COLO668 (cell line): ENCODE measurements at regions not wholly inside any gene's neighbourhood (a gene's known extent, or its start where the extent isn't known, plus 50 kb on each side); places are given as distances from the start of the nearest gene placed in this dataset.
"Not testable (repeated sequence)": the region's sequence is repeated elsewhere in the genome, so short reads cannot be mapped to it uniquely, and the experiment has no call there.

Experiments used
- DNase-seq: peaks from one replicate; lab custom pipeline; 2025; ENCODE audit not compliant: unreplicated experiment; lab: John Stamatoyannopoulos, UW

DNA sequence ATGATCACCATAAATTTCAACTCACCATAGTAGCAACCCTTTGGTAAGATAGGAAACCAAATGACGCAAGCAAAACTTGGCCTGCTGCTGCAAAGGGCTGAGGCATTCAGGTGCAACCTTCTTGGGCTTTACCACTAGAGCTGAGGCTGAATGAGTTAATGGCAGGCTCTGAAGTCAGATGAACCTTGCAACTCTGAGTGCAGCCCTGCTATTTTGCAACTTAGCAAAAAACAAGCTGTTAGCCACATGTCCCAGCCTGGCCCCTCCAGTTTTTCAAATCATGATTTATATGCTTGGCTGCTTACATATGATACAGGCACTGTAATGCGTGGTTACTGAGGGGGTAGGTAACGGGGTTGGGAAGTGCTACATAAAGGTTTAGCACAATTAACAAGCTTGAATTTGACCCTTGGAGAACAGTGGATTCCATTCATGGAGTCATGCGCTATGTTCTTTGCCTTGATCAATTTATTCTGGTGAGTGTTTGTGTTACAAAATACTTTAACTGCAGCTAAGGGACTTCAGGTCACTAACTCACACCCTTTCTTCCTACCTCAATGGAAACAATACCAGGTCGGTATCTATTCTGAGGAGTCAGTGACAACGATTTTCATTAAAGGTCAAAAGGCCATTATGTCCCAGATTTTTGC, 80.5 kb upstream of the PPARGC1A start:
- no peak for DNase-seq

DNA sequence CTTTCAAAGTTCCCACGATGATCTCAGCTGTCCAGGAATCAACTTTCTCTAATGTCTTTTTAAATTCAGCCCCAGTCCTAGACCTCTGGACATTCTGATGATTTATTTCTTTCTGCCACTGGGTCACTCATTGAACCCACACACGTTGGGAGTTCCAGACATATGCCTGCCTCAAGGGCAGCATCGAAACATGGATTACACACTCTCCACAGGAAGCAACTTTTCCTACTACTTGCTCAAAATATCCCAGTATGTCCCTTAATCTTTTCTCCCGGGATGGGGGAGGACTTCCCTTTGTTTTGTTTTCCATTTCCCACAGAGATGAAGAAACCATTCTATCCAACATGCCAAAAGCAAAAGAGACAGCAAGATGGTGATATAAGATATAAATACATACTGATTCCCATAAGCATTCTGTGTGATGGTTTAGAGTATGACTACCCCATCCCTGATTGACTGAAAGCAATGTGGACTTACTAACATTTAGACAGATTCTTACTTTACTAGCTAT, 79.8 kb upstream of the PPARGC1A start:
- no peak for DNase-seq

DNA sequence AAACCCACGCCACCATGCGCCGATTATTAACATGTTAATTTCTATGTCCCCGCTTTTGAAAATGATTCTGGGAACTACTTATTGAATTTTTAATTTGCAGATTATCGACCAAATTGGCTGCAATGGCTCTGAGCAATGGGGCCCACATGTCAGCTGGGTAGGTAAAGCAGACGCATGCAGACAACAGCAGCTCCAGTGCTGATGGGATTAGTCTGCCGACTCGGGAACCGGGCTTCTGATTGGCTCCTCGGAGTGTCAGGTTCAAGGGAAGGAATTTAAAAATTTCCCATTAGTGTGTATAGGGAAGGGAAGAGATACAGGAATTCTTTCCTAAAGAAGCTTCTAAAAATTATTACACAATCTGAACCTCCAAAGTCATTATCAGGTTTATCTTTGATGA, 77.4 kb upstream of the PPARGC1A start:
- no peak for DNase-seq

DNA sequence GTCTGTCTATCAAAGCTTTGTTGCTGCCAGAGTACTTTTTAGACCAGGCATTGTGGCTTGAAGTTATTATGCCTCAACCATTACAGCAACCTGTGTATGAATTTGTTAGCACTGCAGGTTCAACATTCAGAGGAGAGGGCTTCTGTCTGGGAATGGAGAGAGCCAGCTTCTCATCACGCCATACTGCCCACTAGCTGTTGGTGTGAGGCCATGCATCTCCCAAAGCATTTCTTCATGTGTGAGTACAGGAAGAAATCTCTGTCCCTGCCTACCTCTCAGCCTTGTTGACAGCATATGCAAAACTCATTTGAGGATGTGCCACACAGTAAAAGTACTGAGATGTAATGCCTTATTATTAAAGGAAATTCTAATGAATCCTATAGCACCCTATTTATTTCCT, 76.9 kb upstream of the PPARGC1A start:
- no peak for DNase-seq

DNA sequence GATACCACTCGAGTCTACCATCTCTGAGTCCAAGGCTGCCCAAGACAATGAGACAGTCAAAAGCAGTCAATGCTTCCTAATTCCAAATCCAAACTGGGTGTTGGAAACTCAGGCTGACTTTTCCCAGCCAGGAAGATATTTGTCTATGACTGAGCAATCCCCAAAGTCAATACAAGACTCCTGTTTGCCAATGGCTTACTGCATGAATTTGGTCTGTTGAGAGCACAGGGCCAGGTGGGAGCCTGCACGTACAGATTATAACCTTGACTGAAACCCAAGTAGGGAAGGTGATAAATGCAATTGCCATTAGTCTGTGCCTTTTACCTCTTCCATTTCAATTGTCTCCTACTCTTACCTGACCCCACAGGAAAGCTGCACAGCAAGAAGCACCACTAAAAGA, 72.6 kb upstream of the PPARGC1A start:
- DNase-seq: peak; percentile 27

DNA sequence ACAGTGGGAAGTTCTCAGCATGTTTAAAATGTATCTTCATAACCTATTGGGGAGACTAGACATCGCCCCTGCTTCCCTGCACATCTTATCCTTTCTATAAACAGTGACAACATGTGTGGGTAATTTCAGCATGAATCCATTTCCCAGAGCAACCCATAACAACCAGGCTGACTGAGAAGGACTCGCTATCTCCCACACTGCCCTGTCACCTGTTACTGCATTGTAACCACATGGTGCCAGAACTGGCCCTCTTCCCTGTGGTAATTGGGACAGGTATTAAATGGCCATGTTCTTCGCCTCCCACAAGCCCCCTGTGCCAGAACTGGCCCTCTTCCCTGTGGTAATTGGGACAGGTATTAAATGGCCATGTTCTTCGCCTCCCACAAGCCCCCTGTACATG, 71.5 kb upstream of the PPARGC1A start:
- DNase-seq: not testable (repeated sequence)

DNA sequence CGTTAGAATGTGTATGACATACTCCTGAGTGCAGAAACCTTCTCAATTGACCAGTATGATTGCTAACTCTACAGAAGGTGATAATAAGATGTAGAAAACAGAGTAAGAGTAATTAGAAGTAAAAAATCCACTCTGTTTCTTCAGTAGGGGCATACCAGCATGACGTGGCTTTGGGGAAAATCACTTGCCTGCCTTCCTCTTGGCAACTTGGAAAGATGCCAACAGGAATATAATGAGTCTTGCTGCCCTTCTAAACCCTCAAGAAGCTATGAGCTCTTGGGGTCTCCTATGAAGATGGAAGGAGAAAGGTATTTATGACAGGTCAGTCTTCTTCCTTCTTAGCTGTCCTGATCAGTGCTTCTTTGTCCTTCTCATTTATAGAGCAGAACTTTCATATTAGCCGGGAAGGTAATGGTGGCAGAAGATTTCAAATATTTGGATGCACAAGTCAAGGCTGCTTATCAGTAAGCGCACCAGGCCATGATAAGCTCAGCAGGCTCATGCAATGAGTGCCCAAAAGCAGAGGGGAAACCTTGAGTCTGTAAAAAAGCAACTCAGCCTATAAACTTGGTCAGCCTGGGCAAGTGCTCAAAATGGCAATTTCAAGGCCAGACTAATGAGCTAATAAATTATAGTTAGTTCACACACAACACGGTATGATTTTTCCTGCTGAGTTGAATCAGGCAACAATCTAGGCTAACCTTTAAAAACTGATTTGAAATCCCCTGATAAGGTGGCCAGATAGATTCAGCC, 69.7 kb upstream of the PPARGC1A start:
- no peak for DNase-seq

DNA sequence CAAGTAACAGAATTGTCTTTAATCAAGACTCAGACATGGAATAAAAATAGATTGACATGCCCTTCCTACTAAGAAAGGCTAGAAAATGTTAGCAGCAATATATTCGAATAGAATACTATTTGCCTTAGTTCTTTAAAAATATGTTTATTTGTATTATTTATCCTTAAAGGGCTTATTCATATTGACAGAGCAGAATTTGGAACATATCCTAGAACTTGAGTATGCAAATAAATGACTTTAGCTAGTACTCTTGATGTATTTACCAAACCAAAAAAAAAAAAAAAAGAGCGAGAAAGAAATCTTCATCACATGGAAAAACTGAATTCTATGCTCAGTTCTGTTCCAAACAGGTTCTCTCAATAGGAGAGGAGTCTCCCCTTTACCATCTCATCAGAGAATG, 68.9 kb upstream of the PPARGC1A start:
- no peak for DNase-seq

DNA sequence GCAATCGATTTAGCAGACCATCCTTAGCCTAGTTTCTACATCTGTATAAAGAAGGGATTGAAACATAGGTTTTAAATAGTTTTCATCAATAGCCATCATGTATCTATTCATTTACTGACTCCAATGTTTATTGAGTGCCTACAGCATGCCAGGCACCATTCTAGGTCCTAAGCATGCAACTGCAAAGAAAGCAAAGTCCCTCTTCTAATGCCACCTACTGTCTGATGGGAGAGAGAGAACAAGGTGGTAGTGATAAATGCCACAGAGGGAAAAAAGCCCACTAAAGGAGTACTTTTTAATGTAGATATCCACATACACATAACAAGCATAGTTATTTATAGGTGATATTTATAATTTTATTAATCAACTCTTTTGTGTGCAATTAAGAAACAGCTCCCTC, 67.6 kb upstream of the PPARGC1A start:
- DNase-seq: no peak

DNA sequence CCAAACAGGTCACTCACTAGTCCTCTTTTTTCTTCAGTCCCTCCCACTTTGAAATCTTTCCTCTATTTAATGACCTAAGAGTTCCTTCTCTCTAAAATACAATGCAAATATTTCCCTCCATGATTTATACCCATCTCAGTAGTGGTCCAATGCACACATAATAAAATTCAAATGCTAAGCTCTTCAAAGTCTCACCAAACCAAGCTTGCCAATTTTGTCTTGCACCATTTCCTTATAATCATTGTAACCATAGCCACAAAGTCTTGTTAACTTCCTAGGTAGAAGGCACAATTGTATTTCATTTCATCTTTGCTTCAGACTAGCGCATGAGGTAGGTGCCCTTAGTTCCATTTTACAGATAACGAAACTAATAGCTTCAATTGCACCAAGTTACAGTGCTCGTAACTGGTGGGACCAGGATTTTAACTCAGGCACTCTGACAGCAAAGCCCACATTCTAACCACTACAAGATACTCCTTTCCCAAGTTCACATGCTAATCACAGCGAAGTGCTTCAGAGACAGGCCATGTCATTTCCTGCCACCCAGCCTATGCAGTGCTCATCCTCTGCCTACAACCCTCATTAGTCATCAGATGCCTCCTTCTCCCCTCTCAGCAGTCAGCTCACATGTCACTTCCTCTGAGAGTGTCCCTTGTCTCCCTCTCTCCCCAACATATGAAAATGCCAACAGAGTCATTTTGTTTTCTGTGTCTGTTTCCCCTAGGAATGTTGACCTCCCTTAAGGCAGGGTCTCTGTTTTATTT, 66.9 kb upstream of the PPARGC1A start:
- DNase-seq: no peak

DNA sequence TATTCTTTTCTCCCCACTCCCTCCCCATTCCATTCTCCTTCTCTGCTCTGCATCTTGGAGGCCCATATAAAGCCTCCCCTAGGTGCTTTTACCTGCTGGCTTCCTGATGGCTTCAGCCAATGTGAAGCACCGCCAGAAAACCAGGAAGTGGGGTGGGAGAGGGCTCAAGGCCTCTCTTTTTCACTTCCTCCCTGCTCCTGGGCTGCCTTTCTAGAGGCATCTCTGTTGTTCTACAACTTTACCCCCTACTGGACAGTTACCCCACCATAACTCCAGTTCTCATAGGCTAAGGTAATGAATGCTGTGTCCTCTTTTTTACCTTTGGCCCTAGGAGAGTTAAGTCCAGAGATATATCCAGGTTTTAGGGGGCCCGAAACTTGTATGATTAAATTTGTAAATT, 62.4 kb upstream of the PPARGC1A start:
- DNase-seq: no peak

DNA sequence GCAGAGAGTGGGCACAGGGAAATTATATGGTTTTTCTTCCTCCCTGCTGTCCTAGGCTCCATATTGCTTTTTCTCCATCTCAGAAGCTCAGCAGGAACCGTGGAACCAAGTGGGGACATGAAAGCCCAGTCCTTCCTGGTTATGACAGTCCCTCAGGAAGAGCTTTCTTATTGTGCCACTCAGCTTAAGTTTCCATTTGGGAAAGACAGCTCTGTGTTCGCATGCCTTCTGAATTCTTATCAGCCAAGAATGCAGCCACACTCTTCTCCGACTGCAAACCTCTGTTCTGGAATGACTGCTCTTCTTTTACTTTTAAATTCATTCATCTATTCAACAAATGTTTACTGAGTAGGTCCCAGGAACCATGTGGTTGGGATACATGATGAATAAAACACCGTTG, 58.0 kb upstream of the PPARGC1A start:
- DNase-seq: no peak

DNA sequence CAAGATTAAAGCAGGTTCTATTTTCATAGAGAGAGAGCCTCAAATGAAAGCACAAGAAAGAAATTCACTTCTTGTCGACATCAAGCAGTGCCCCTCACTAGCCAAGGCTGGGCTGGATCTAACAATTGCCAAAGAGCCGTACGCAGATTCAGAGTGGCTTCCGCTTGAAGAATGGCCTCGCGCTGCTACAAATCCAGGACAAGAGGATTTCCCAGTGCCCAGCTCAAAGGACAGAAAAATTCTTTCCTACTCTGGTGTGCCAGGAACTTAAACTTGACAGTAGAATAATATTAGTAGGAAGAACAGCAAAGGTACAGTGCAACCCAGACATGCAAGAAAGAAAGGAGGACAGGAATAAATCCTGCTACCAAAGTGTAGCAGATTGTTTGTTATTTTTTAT, 56.5 kb upstream of the PPARGC1A start:
- DNase-seq: no peak

DNA sequence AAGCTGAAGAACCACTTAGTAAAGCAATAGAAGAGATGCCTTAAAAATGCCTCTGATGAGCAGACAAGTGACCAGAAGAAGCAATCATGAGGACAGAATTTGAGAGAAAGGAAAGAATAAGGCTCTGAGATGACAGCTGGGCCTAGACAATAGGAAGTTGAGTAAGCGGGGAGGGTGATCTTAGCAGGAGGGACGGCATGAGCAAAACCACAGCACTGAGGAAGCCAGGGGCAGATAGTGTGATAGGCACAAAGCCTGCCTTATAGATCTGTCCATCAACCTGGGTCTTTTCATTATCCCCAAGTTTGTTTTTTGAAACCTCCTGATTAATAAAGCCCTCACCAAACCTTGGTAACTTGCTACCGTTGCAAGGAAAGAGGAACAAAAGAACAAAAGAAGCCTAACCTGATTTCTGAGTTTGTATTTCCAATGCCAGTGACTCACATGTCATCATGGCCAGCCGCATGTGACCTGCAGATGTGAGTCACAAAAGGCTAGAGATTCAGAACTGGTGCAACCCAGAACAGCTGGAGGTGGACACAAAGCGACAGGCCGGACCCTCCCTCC, 55.7 kb upstream of the PPARGC1A start:
- peak; percentile 13 for DNase-seq

DNA sequence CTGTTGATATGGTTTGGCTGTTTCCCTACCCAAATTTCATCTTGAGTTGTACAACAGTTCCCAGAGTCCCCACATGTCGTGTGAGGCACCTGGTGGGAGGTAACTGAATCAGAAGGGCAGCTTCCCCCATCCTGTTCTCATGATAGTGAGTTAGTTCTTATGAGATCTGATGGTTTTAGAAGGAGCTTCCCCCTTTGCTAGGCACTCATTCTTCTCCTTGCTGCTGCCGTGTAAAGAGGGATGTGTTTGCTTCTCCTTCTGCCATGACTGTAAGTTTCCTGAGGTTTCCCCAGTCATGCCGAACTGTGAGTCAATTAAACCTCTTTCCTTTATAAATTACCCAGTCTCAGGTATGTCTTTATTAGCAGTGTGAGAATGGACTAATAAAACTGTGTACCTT, 54.7 kb upstream of the PPARGC1A start:
- not testable (repeated sequence) for DNase-seq

DNA sequence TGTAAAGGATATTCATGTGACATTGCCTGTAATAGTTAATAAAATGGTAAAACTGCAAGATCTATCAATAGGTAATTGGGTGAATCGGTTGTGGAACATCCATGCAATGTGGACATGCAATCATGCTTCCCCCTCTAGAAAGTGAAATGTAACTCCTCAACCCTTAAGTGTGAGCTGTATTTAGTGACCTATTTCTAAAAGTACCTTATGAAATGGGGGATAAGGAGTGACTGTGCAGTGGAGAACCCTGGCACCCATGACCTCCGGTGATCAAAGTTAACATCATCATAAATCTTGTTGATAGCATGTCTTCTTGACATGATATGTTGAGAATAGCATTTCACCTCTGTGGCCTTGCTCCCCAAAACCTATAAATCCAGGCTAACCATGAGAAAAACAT, 53.6 kb upstream of the PPARGC1A start:
- no peak for DNase-seq

DNA sequence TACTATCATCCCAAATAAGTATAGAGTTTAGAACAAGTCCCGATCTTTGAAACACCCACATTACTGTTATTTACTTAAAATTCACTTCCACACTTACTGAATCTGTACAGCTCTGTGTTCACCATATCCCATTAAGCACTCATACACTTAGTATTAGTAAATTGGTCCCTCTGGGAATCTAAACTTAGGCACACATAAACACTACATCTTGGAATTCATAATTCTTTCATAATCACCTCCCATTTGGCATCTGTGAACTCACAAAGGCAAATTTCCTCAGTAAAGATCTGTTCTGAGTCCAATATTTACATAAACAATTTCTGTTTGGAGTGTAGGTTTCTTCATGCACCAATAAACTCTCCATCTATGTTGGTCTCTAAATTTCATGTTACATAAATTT, 52.6 kb upstream of the PPARGC1A start:
- no peak for DNase-seq
